HepG2 (cell line): ENCODE measurements at regions not wholly inside any gene's neighbourhood (a gene's known extent, or its start where the extent isn't known, plus 50 kb on each side); places are given as distances from the start of the nearest gene placed in this dataset.

Source experiments
- ADNP ChIP-seq: sonication (generic); formaldehyde crosslinking; IDR thresholded peaks from 2 replicates; pipeline ENCODE4 v1.4.0; 2020; ENCODE audit warnings: missing genetic modification reagents
- E2F5 ChIP-seq: sonication (generic); formaldehyde crosslinking; conservative IDR thresholded peaks from 2 replicates; pipeline ENCODE4 v1.4.0; 2020; ENCODE audit warnings: missing genetic modification reagents
- ETV5 ChIP-seq: IDR thresholded peaks from 2 replicates; pipeline ENCODE4 v1.6.1; 2018; ENCODE audit warnings: missing biosample characterization, missing genetic modification reagents, inconsistent platforms, borderline replicate concordance
- HDAC2 ChIP-seq: sonication (generic); formaldehyde crosslinking; IDR thresholded peaks from 2 replicates; pipeline ENCODE4 v1.4.0; 2020; ENCODE audit warnings: missing genetic modification reagents
- IKZF5 ChIP-seq: IDR thresholded peaks from 2 replicates; pipeline ENCODE4 v1.6.1; 2018; ENCODE audit warnings: missing genetic modification reagents, mild to moderate bottlenecking, missing compliant biosample characterization
- MAF1 ChIP-seq: sonication (generic); formaldehyde crosslinking; IDR thresholded peaks from 2 replicates; pipeline ENCODE4 v1.5.0; 2020; ENCODE audit warnings: missing genetic modification reagents, borderline replicate concordance
- MED1 ChIP-seq: sonication (generic); formaldehyde crosslinking; IDR thresholded peaks from 2 replicates; pipeline ENCODE4 v1.4.0; 2020; ENCODE audit warnings: missing genetic modification reagents
- MIXL1 ChIP-seq: IDR thresholded peaks from 2 replicates; pipeline ENCODE4 v1.6.1; 2016
- MTA1 ChIP-seq: sonication (generic); formaldehyde crosslinking; IDR thresholded peaks from 2 replicates; pipeline ENCODE4 v1.4.0; 2020; ENCODE audit warnings: missing genetic modification reagents, mild to moderate bottlenecking, borderline replicate concordance
- MXD1 ChIP-seq: sonication (generic); formaldehyde crosslinking; IDR thresholded peaks from 2 replicates; pipeline ENCODE4 v1.4.0; 2020; ENCODE audit warnings: mild to moderate bottlenecking, missing genetic modification reagents
- MYC ChIP-seq: sonication (generic); formaldehyde crosslinking; IDR thresholded peaks from 2 replicates; pipeline ENCODE4 v1.9.0; 2021; ENCODE audit warnings: missing genetic modification reagents, borderline replicate concordance
- PCBP1 ChIP-seq: fragments of 200-400 bp; formaldehyde crosslinking; IDR thresholded peaks from 2 replicates; pipeline ENCODE4 v1.6.1; 2017; ENCODE audit warnings: mild to moderate bottlenecking, low read depth, low read length, borderline replicate concordance
- PHF5A ChIP-seq: IDR thresholded peaks from one replicate; pipeline ENCODE4 v1.6.1; 2018; ENCODE audit warnings: low read depth, missing genetic modification reagents; ENCODE audit not compliant: unreplicated experiment
- RBFOX2 ChIP-seq: fragments of 200-400 bp; formaldehyde crosslinking; IDR thresholded peaks from 2 replicates; pipeline ENCODE4 v1.6.1; 2017; ENCODE audit warnings: low read depth, mild to moderate bottlenecking, low read length
- RBM39 ChIP-seq: fragments of 200-400 bp; formaldehyde crosslinking; IDR thresholded peaks from one replicate; pipeline ENCODE4 v1.6.1; 2018; ENCODE audit warnings: antibody characterized with exemption, mild to moderate bottlenecking, low read depth, low read length; ENCODE audit not compliant: poor library complexity, severe bottlenecking
- SALL1 ChIP-seq: sonication (generic); formaldehyde crosslinking; IDR thresholded peaks from 2 replicates; pipeline ENCODE4 v1.8.0; 2022; ENCODE audit warnings: mild to moderate bottlenecking, missing genetic modification reagents
- SETDB1 ChIP-seq: sonication (generic); formaldehyde crosslinking; IDR thresholded peaks from 2 replicates; pipeline ENCODE4 v1.5.1; 2020; ENCODE audit warnings: missing genetic modification reagents, mild to moderate bottlenecking, borderline replicate concordance
- SOX6 ChIP-seq, 2 experiments: fragments of 450-650 bp in 1 of 2; sonication (generic) in 1 of 2; formaldehyde crosslinking in 1 of 2; IDR thresholded peaks; 2 replicates each; pipeline versions ENCODE4 v1.4.0 to v1.6.1; 2017 to 2020; ENCODE audit warnings: antibody characterized with exemption in 1 of 2, mild to moderate bottlenecking in 1 of 2, missing genetic modification reagents in 1 of 2
- STAT5B ChIP-seq: sonication (generic); formaldehyde crosslinking; IDR thresholded peaks from 2 replicates; pipeline ENCODE4 v1.4.0; 2020; ENCODE audit warnings: missing genetic modification reagents
- SYNCRIP ChIP-seq: fragments of 200-400 bp; formaldehyde crosslinking; IDR thresholded peaks from 2 replicates; pipeline ENCODE4 v1.6.1; 2018; ENCODE audit warnings: mild to moderate bottlenecking, low read depth, low read length; ENCODE audit not compliant: insufficient read depth
- TBX3 ChIP-seq: fragments of 450-650 bp; IDR thresholded peaks from 2 replicates; pipeline ENCODE4 v1.6.1; 2017; ENCODE audit warnings: antibody characterized with exemption, mild to moderate bottlenecking, inconsistent platforms, borderline replicate concordance
- TCF7 ChIP-seq: sonication (generic); IDR thresholded peaks from 2 replicates; pipeline ENCODE4 v1.6.1; 2016; ENCODE audit warnings: antibody characterized with exemption, low read depth
- ZNF343 ChIP-seq: sonication (generic); formaldehyde crosslinking; IDR thresholded peaks from 2 replicates; pipeline ENCODE4 v1.4.0; 2020; ENCODE audit warnings: mild to moderate bottlenecking, missing genetic modification reagents
- ZNF383 ChIP-seq: sonication (generic); formaldehyde crosslinking; IDR thresholded peaks from 2 replicates; pipeline ENCODE4 v1.4.0; 2020; ENCODE audit warnings: missing genetic modification reagents, mild to moderate bottlenecking, borderline replicate concordance
- ZNF616 ChIP-seq: sonication (generic); formaldehyde crosslinking; IDR thresholded peaks from 2 replicates; pipeline ENCODE4 v1.5.0; 2020; ENCODE audit warnings: low read depth, mild to moderate bottlenecking, missing genetic modification reagents
- ZNF781 ChIP-seq: sonication (generic); formaldehyde crosslinking; IDR thresholded peaks from 2 replicates; pipeline ENCODE4 v1.5.1; 2020; ENCODE audit warnings: borderline replicate concordance, mild to moderate bottlenecking, missing genetic modification reagents; ENCODE audit errors: not compliant biosample characterization

- TF ChIP-seq RBFOX2 = 0 out of 2 replicates have a peak, but pooled peaks have one; percentile 16
- TF ChIP-seq STAT5B (CRISPR knock-in tag) = 0 out of 2 replicates have a peak, but pooled peaks have one; percentile 34
- TF ChIP-seq MTA1 (CRISPR knock-in tag) = peak; percentile 100
- no peak for TF ChIP-seq MAF1
- peak; percentile 93 for TF ChIP-seq SALL1 (CRISPR knock-in tag)
- TF ChIP-seq MXD1 (CRISPR knock-in tag) = peak; percentile 71; the same call in 1 of the 2 replicates
- no peak for TF ChIP-seq SETDB1
- peak; percentile 81 for TF ChIP-seq TBX3
- peak; percentile 94 for TF ChIP-seq HDAC2 (CRISPR knock-in tag)
- TF ChIP-seq MYC (CRISPR knock-in tag) = peak; percentile 95
- peak; percentile 94 for TF ChIP-seq IKZF5
- no peak for TF ChIP-seq E2F5 (CRISPR knock-in tag)
- peak; percentile 92 for TF ChIP-seq MED1 (CRISPR knock-in tag)
- peak; percentile 32 for TF ChIP-seq ZNF781 (CRISPR knock-in tag)
- TF ChIP-seq PCBP1 = 0 out of 2 replicates have a peak, but pooled peaks have one; percentile 31
- 0 out of 2 replicates have a peak, but pooled peaks have one; percentile 68 for TF ChIP-seq ZNF383
- 0 out of 2 replicates have a peak, but pooled peaks have one; percentile 38 for TF ChIP-seq ADNP (CRISPR knock-in tag)
- peak; percentile 72 for TF ChIP-seq PHF5A
- no peak for TF ChIP-seq SOX6 (IDR thresholded peaks at IDR 0.05)
- peak; percentile 99 for TF ChIP-seq SOX6 (CRISPR knock-in tag; IDR thresholded peaks at IDR 0.05)
- TF ChIP-seq RBM39 = no peak
- peak; percentile 95 for TF ChIP-seq ZNF343 (CRISPR knock-in tag)
- TF ChIP-seq TCF7 = peak; percentile 42; the same call in 1 of the 2 replicates
- no peak for TF ChIP-seq SYNCRIP
- TF ChIP-seq ETV5 (CRISPR knock-in tag) = peak; percentile 78
- TF ChIP-seq MIXL1 (CRISPR knock-in tag) = peak; percentile 61; the same call in 1 of the 2 replicates
- TF ChIP-seq ZNF616 (CRISPR knock-in tag) = 0 out of 2 replicates have a peak, but pooled peaks have one; percentile 45
These were observed 57.4 kb upstream of the CITED4 start (continued) for GRCh38 chr1:40919475-40920011.
